Medulla oblongata (tissue), 1 donor: ENCODE measurements at regions not wholly inside any gene's neighbourhood (a gene's known extent, or its start where the extent isn't known, plus 50 kb on each side); places are given as distances from the start of the nearest gene placed in this dataset.

Experiments used
- DNase-seq: peaks from one replicate; pipeline ENCODE4 v3.0.0-alpha.2; 2015; ENCODE audit errors: extremely low spot score

DNA sequence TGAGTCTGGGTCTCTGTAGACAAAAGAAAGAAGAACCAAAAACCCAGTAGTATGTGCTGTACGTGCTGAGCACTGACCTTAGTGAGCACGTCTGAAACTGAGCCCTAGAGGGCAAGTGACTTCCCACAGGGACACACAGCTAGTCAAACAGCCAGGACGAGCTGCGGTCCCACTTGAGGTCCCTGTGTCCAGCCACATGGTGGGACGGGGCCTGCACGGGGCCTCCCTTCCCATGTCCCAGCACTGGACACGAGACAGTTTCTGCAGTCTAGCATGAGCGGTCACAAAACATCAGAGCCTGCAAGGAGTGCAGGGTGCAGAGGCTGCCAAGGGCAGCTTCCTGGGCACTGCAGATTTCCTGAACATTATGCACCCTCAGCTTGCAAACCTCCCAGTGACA lies 121.6 kb downstream of the NCOR2 start:
- DNase-seq = no peak

DNA sequence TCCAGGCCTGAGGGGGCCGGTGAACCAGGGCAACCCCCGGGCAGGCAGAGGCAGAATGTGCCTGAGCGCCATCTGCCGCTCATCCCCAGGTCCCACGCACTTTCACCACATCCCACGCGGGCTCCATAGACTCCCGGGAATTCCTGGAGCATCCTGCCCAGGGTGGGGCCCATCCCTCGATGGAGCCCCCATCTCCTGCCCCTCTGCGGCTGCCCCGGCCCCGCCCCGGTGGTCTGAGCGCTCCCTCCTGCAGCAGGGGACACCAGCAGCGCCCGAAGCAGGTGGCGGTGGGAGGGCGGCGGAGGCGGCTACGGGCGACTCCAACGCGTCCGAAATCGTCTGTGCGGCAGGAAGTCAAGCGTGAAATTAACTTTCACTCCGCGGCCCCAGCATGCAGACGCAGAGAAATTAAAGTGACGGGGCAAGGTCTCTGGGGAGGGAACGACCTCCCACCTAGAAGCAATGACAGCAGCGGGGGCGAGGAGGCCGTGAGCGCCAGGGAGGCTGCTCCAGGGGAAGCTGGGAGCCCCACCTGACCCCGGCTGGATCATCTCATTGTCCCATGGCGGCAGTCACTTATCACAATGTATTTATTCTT lies 122.2 kb downstream of the NCOR2 start:
- DNase-seq = no peak

DNA sequence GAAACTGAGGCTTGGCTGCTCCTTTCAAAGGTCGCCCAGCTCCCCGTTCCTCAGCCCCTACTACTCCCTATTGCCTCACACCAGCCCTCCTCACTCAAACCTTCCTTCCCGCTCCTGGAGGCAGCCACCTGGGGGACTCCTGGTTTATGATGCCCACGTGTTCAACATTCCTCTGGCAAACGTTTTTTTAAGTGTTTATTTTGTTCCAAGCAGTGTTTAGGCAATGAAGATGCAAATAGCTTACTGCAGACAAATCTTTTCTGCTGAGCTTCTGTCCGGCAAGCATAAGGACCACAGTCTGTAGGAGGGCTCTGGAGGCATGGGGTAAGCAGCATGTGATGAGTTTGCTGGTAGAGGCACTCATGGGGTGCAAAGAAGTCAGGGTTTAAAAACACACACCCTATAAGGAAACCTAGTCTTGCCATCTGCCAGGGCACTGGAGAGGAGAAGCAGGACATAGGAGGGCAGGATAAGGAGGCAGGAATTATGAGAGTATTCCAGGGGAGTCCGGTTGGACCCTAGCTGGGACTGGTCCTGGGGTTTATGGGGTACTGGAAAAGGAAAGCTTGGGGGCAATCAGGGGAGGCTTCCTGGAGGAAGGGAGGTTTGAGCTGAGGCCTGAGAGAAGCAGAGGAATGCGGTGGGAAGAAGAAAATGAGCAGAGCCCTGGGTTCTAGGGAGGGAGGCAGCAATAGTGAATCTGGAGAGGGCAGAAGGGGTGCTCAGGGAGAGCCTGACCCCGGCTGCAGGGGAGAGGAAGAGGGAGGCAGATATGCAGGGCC lies 123.3 kb downstream of the NCOR2 start:
- no peak for DNase-seq

DNA sequence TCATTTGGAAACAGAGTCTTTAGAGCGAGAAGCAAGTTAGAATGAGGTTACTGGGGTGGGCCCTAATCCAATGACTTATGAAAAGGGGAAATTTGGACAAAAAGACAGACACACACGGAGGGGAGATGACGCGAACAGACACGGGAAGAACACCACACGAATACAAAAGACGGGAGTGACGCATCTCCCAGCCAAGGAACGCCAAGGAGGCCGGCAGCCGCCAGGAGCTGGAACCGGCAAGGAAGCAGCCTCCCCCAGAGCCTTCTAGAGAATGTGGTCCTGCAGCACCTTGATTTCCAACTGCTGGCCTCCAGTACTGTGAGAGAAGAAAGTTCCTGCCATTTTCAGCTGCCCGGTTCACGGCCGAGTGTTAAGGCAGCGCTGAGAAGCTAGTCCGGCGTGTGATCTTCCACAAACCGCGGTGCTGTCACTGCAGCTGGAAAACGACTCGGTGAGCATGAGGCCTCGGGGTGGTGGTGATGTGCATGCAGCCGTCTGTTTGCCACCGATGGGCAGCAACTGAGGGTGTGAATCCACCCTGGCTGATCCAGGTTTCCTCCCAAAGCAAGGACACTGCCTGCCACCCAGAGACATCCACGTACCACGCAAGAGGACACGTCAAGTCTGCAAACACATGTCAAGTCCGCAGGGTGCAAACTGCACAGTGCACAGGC lies 124.5 kb downstream of the NCOR2 start:
- DNase-seq = no peak

DNA sequence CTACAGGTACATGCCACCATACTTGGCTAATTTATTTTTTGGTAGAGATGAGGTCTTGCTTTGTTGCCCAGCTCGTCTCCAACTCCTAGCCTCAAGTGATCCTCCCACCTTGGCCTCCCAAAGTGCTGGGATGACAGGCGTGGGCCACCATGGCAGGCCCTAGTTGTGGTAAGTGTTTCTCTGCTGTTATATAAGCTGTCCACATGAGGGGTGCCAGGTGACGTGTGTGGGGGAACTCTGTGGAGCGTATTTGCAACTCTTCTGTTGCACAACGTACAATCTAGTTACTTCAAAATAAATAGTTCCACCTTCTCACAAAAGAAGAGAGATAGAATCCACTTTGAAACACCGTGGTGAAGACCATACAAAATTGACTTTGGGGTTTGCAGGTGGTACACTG lies 125.1 kb downstream of the NCOR2 start:
- no peak for DNase-seq

DNA sequence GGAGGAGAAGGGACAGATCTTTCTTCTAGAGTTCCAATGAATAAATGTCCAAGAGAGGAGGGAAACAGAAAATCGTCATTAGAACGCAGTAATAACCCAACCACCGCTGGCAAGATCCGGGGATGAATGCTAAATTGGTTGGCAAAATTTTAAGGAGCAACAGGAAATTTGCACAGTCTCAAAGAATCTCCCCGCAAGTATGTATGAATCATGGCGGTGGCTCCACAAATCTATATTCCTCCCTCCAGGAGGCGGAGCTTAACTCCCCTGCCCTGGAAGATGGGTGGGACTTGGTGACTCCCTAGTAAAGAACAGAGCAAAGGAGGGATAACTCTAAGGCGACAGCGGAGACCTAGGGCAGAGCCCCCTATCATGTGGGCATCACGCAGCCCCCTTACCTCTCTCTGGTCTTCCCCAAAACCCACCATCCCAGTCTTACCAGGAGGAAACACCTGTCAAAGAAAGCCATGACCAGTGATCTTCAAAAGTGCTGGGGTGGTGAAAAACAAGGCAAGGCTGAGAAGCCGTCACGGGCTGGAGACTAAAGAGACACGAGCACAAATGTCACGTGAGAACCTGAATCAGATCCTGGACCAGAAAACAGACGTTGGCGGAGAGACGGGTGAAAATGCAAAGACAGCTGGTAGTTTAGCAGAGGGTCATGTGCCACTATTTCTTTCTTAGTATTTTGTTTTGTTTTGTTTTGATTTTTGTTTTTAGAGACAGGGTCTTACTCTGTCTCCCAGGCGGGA lies 125.8 kb downstream of the NCOR2 start:
- no peak for DNase-seq

DNA sequence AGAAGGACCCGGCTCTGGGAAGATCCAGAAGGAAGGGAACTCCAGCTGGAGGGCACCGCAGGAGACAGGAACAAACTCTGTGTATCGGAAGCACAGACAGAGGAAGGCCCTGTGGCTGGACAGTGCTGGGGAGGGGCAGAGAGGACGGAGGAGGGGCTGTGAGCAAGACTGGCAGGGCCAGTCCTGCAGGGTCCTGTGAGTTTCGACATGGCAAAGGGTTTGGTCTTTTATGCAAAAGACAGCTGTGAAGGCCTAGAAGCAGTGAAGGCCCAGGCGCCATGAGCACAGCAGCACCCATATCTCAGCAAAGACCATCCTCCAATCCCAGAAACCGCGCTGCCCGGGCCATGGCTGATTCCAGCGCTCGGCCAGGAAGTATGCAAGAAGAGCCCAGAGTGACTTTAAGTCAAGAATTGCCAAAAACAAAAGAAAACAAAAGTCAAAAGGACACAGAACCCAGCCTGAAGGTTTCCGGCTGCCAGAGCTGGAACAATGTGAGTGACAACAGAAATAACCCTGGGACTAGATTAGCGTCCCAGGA lies 126.5 kb downstream of the NCOR2 start:
- no peak for DNase-seq

DNA sequence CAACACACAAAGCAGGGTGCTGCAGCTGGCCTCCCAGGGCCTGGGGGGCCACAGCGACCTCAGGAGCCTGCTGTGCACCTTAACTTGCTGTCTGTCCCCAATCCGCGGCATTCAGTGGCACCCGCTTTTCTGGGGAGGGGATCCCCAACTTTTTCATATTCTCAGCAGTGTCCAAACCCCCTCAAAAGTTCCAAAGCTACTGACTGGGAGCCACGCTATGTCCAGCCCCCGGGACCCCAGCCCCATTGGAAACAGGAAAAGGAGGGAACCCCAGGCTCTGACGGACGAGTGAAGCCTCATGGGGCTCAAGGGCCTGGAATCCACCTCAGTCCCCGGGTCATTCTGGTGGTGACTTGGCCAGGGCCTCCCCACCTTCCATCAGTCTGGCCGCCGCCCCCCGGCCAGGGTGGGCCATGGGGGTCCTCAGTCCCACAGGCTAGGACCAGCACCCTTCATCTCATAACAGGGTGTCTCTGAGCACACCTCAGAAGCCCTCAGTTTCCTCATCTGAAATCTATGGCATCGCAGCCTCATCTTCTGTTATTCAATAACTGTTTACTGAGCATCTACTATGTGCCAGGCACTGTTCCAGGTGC lies 127.3 kb downstream of the NCOR2 start:
- no peak for DNase-seq

DNA sequence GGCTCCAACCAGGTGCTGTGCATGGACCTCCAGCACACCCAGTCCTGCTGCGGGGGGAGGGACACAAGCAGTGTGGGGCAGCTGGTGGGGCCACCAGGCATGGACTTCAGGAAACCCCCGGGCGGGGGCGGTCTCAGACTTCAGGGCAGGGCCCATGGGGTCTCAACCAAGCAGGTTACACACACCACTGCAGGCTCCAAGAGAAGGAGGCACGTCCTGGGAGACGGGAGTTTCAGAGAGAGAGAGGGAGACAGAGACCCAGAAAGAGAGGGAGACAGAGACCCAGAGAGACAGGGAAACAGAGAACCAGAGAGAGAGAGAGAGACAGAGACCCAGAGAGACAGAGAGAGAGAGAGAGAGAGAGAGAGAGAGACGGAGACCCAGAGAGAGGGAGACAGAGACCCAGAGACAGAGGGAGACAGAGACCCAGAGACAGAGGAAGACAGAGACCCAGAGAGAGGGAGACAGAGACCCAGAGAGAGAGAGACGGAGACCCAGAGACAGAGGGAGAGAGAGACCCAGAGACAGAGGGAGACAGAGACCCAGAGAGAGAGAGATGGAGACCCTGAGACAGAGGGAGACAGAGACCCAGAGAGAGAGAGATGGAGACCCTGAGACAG lies 128.9 kb downstream of the NCOR2 start:
- DNase-seq = no peak

DNA sequence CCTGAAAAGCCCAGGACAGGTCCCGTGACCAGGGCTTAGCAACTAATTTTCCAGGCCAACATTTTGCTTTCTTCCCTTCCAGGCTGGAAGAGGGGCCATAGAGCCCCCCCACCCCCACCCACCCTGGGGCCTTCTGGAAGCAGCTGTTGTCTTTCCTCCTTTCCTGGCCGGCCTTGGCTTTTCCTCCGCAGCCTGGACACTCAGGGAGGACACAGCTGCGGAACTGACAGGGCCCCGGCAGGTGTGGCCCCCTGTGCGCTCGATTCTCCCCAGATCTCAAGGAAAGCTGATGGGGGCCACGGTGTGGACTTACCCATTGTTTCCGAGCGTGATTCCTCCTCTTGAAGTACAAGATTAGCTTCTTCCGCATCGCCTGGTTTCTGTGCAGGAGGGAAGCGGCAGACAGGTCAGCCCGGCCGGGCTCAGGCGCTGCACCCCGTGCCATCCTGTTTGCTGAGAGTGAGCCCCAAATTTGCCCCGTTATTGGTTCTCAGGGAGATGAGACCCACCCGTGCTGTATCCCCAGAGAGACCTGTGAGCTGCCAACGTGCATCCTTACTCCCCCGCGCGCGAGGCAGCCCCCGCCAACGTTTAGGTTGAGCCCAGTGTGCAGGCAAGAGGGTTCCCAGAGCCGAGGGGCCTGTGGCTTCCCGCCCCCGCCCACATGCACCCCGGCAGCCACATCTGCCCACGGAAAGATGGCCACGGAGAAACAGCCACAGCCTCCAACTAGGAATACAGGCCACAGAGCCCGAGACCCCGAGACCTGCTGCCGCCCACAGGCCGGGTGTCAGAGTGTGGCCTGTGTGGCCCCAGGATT lies 129.6 kb downstream of the NCOR2 start:
- DNase-seq = no peak

DNA sequence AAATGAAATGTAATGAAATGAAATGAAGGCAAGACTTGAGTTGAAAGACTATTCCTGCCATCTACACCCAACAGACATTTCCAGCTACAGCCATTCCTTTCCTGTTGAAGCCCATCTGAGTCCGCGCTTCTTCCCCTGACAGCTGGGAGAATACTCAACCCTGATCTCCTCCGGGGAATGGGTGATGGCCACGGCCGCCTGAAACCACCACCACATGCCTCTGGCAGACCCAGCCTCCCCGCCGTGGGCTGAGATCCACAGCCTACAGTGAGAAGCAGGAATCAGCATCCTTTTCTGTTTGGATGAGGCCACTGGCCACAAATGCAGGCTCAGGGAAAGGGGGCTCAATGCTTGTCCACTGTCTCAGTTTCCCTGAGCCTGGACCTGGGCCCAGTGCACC lies 130.3 kb downstream of the NCOR2 start:
- DNase-seq = no peak

DNA sequence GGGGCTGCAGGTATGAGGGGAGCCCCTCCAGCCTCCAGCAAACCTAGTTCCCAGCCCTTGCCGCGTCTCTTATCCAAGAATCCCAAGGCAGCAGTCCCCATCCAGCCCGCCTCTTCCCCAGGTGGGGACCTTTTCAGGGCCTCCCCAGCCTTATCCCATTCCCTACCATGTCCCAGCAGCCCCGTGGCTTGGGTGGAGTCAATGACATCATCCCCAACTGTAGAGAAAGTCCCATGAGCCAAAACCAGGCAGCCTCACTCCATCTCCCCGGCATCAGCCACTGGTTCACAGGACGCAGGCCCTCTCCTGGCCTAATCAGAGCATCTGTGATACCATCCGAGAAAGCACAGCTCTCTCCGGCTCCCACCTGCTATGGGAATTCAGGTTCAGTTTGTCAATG lies 131.0 kb downstream of the NCOR2 start:
- no peak for DNase-seq

DNA sequence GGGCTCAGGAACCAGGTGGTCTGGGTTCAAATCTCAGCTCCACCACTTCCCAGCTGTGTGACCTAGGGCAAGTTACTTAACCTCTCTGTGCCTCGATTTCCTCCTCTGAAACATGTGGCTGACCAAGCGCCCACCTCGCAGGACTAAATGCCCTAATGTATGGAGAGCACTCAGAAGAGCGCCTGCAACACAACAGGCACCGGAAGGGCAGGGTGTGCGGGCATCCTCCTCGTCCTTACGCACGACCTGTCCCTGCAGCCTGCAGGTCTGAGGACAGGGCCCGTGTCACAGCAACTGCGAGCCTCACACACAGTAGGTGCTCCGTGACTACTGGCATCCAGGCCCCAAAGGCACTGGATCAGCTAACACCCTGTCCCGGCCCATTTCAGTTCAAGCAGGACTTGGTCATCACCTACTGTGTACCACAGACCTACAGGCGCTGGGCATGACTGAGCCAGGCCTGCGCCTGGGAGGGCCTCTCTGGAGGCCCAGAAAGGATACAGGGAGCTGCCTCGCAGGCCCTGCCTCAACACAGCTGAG lies 131.5 kb downstream of the NCOR2 start:
- no peak for DNase-seq

DNA sequence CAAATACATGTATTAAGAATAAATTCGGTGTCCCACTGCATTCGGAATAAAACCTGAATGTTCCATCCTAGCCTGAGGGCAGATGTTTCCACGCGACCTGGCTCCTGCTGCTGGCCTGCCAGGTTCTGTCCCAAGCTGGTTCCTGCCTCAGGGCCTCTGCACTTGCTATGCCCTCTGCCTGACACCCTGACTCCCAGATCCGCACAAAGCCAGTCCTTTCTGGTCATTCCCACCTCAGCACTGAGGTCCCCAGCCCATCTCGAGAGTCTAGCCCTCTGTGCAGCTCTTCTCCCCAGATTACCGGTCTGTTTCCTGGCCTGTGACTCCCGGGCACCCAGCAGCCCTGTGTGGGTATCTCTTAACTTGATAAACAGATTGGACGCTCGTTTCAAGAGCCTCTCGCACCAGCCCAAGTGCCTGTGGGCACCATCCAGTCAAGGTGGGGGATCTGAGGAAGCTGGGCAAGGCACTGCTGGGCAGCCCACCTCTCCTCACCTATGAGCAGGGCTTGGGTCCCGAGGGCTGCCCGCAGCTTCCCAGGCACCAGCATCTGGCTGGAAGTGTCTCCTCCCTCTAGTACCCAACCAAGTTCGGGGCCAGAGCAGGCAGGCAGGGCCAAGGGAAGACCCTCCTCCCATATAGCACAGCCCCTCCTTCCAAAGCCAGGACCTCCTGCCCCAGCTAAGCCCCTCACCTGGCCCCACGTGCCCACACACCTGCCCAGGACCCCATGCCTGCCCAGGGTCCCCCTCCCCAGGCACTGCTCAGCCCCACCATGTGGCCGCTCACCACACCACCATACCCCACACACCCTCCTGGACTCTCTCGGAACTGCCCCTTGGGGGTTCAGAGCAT lies 132.2 kb downstream of the NCOR2 start:
- DNase-seq = no peak

DNA sequence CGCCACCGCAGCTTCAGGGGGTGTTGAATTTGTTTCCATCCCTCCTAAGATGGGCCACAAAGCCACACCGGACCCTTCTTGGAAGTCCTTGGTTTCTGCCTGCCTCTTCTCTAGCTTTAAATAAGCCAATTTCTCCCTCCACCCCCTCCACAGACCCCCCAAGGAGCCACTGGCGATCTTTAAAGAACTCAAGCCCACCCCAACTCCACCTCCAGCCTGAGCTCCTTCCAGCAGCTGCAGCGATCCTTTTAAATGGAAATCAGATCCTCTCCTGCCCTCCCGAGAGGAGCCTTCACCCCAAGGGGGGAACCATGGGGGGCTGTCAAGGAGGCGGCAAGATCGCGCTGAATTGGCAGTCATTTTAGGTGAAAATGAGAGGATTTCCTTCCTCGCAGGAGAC lies 133.1 kb downstream of the NCOR2 start:
- DNase-seq = no peak

DNA sequence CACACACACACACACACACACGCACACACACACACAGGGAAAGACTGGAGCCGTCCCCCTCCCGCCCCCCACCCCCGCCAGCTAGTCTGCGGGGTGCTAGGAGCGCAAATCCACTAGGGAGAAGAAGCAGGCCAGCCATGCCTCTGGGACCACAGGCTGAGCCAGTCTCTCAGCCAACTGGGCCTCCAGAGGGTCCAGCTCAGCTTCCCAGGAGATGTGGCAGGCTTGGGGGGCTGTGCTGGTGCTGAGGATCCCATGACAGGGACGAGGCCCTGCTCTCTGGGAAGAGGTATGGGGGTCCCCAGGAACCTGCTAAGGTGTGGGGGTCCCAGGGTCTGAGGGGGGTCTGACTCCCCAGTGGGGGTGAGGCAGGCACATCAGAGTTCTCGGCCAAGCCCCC lies 133.5 kb downstream of the NCOR2 start:
- DNase-seq = no peak

DNA sequence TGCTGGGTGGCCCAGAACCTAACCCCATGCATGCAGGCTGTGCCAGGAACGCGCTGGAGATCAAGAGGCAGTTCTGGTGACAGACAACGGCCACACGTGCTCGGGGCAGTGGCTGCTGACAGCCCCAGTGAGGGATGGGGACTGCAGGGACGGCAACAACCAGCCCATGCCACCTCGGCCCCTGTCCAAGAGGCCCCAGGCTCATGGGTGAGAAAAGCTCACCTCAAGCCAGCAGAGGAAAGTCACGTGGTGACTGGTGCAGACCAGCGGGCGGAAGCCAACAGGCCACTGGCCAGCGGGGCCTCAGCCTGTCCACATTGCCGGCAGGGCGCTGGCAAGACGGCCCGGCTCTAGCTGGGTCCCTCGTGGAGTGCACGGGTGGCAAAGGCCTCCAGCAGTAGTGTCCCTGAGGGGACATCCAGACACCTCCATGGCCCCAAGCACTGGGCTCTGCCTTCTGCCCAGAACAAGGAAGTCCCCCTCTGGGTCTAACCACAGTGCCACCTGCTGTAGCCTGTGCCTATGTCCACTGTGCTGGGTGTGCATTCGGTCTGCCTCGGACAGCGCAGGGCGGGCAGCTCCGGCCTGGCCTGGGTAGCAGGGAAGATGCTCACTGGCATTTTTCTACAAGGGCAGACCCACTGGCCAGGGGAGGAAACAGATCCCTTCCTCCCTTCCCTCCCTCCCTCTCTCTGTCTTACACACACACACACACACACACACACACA lies 134.1 kb downstream of the NCOR2 start:
- DNase-seq = peak; percentile 85

DNA sequence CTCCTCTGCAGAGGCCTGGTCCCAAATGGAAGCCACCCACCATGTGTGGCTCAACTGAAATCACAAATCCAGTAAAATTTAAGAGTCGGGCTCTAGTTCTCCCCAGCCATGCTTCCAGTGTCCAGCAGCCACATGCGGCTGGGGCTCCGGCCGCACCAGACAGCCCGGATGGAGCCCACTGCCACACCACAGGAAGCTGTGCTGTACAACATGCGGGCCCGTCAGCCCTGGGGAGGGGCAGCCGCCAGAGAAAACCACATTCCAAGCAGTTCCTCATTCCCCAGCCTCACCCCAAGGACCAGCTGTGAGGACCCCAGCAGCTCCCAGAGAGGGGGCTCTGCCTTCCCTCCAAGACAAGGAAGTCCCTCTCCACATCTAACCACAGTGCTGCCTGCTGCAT lies 135.0 kb downstream of the NCOR2 start:
- peak; percentile 63 for DNase-seq

DNA sequence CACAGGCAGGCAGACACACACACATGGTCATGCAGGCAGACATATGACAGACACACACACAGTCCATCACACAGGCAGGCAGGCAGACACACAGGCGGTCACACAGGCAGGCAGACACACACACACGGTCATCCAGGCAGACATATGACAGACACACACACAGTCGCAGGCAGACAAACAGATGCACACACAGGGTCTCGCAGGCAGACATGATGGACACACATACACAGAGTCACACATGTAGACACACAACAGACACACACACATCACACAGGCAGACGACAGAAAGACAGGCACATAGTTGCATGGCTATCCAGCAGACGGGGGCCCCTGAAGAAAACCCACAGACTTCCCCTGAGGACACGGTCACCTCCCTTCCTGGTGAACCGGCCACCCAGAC lies 135.4 kb downstream of the NCOR2 start:
- DNase-seq = no peak
